Kidney capillary endothelial cell (primary cell): ENCODE measurements at regions not wholly inside any gene's neighbourhood (a gene's known extent, or its start where the extent isn't known, plus 50 kb on each side); places are given as distances from the start of the nearest gene placed in this dataset.
"Not testable (repeated sequence)": the region's sequence is repeated elsewhere in the genome, so short reads cannot be mapped to it uniquely, and the experiment has no call there.

Experiments
- DNase-seq: peaks from one replicate; pipeline ENCODE4 v3.0.0-alpha.2; 2018; ENCODE audit warnings: low spot score

GRCh38 chr4:10898072-10898471, 213.5 kb upstream of the CLNK start:
- no peak for DNase-seq

GRCh38 chr4:10897076-10897475, 212.5 kb upstream of the CLNK start:
- DNase-seq = no peak

- DNase-seq = peak; percentile 15
Observed at GRCh38 chr4:10893395-10893794, 208.8 kb upstream of the CLNK start.

GRCh38 chr4:10891866-10892265, 207.3 kb upstream of the CLNK start:
- DNase-seq = peak; percentile 2

GRCh38 chr4:10889819-10890218, 205.3 kb upstream of the CLNK start:
- no peak for DNase-seq

GRCh38 chr4:10879411-10880110, 195.0 kb upstream of the CLNK start:
- DNase-seq = peak; percentile 38

GRCh38 chr4:10878861-10879260, 194.3 kb upstream of the CLNK start:
- DNase-seq = no peak

- no peak for DNase-seq
Observed at GRCh38 chr4:10877076-10877475, 192.5 kb upstream of the CLNK start.

- no peak for DNase-seq
Observed at GRCh38 chr4:10875144-10875799, 190.7 kb upstream of the CLNK start.

- no peak for DNase-seq
Observed at GRCh38 chr4:10873809-10874208, 189.2 kb upstream of the CLNK start.

GRCh38 chr4:10872833-10873517, 188.4 kb upstream of the CLNK start:
- DNase-seq = no peak

GRCh38 chr4:10866666-10867065, 182.1 kb upstream of the CLNK start:
- DNase-seq = no peak

GRCh38 chr4:10861036-10861435, 176.5 kb upstream of the CLNK start:
- DNase-seq = peak; percentile 67

- no peak for DNase-seq
Observed at GRCh38 chr4:10856271-10856782, 171.8 kb upstream of the CLNK start.

GRCh38 chr4:10853196-10853595, 168.6 kb upstream of the CLNK start:
- DNase-seq = no peak

- no peak for DNase-seq
Observed at GRCh38 chr4:10841697-10842096, 157.1 kb upstream of the CLNK start.

- no peak for DNase-seq
Observed at GRCh38 chr4:10837151-10837550, 152.6 kb upstream of the CLNK start.

- no peak for DNase-seq
Observed at GRCh38 chr4:10832806-10833628, 148.4 kb upstream of the CLNK start.

- DNase-seq = no peak
Observed at GRCh38 chr4:10831727-10832408, 147.3 kb upstream of the CLNK start.

- not testable (repeated sequence) for DNase-seq
Observed at GRCh38 chr4:10828918-10829538, 144.5 kb upstream of the CLNK start.

GRCh38 chr4:10821826-10822225, 137.3 kb upstream of the CLNK start:
- DNase-seq = no peak
